Liver (tissue), 8 donors: ENCODE measurements at regions not wholly inside any gene's neighbourhood (a gene's known extent, or its start where the extent isn't known, plus 50 kb on each side); places are given as distances from the start of the nearest gene placed in this dataset.

Source experiments
- DNase-seq: peaks from one replicate; pipeline ENCODE4 v3.0.0-alpha.2; 2017; ENCODE audit warnings: low spot score
- H3K27ac ChIP-seq, 2 donors: one replicate each; pipeline ENCODE4 v1.7.0; 2013; ENCODE audit warnings: inconsistent platforms in 2 of 2, low read length in 2 of 2, control low read depth in 1 of 2, low read depth in 1 of 2, mild to moderate bottlenecking in 1 of 2
- H3K27me3 ChIP-seq, 4 donors: one replicate each; pipeline versions ENCODE4 v1.6.1 to v1.7.0; 2013; ENCODE audit warnings: low read length in 3 of 4, inconsistent platforms in 1 of 4, mild to moderate bottlenecking in 1 of 4, moderate library complexity in 1 of 4; ENCODE audit not compliant: control insufficient read depth in 4 of 4, insufficient read depth in 4 of 4
- H3K36me3 ChIP-seq, 4 donors: one replicate each; pipeline versions ENCODE4 v1.6.1 to v1.7.0; 2013; ENCODE audit warnings: low read length in 3 of 4, mild to moderate bottlenecking in 3 of 4, low read depth in 1 of 4, moderate library complexity in 1 of 4; ENCODE audit not compliant: control insufficient read depth in 4 of 4, insufficient read depth in 3 of 4
- H3K4me1 ChIP-seq, 4 donors: one replicate each; pipeline versions ENCODE4 v1.6.1 to v1.7.0; 2013; ENCODE audit warnings: low read length in 3 of 4, mild to moderate bottlenecking in 3 of 4, moderate library complexity in 1 of 4; ENCODE audit not compliant: control insufficient read depth in 4 of 4, insufficient read depth in 4 of 4
- H3K4me3 ChIP-seq, 3 donors: one replicate each; pipeline versions ENCODE4 v1.6.1 to v1.7.0; 2013; ENCODE audit warnings: low read length in 3 of 3, control low read depth in 1 of 3, low read depth in 1 of 3, mild to moderate bottlenecking in 1 of 3
- H3K9ac ChIP-seq, 2 donors: one replicate each; pipeline ENCODE4 v1.7.0; 2013; ENCODE audit warnings: low read length in 2 of 2, mild to moderate bottlenecking in 2 of 2, moderate library complexity in 2 of 2, control low read depth in 1 of 2, low read depth in 1 of 2
- H3K9me3 ChIP-seq, 4 donors: one replicate each; pipeline versions ENCODE4 v1.6.1 to v1.7.0; 2013; ENCODE audit warnings: low read length in 3 of 4; ENCODE audit not compliant: control insufficient read depth in 4 of 4
- EGR1 ChIP-seq, 2 donors: IDR thresholded peaks; 2 replicates each; pipeline ENCODE4 v1.6.1; 2016 to 2018; ENCODE audit warnings: antibody characterized with exemption in 2 of 2, low read depth in 2 of 2
- FOXA1 ChIP-seq: IDR thresholded peaks from 2 replicates; pipeline ENCODE4 v1.6.1; 2016; ENCODE audit warnings: antibody characterized with exemption
- FOXA2 ChIP-seq: IDR thresholded peaks from 2 replicates; pipeline ENCODE4 v1.6.1; 2016; ENCODE audit warnings: antibody characterized with exemption
- GABPA ChIP-seq, 2 donors: IDR thresholded peaks in 1 of 2; conservative IDR thresholded peaks in 1 of 2; 2 replicates each; pipeline ENCODE4 v1.6.1; 2016; ENCODE audit warnings: antibody characterized with exemption in 2 of 2, mild to moderate bottlenecking in 1 of 2, moderate library complexity in 1 of 2
- HNF4A ChIP-seq, 2 donors: conservative IDR thresholded peaks; 2 replicates each; pipeline ENCODE4 v1.6.1; 2016; ENCODE audit warnings: antibody characterized with exemption in 2 of 2, mild to moderate bottlenecking in 2 of 2
- HNF4G ChIP-seq: IDR thresholded peaks from 2 replicates; pipeline ENCODE4 v1.6.1; 2016; ENCODE audit warnings: antibody characterized with exemption
- JUND ChIP-seq, 2 donors: IDR thresholded peaks; 2 replicates each; pipeline ENCODE4 v1.6.1; 2016; ENCODE audit warnings: antibody characterized with exemption in 2 of 2
- RAD21 ChIP-seq, 2 donors: IDR thresholded peaks; 2 replicates each; pipeline ENCODE4 v1.6.1; 2016; ENCODE audit warnings: antibody characterized with exemption in 2 of 2, mild to moderate bottlenecking in 2 of 2
- RXRA ChIP-seq, 2 donors: IDR thresholded peaks; 2 replicates each; pipeline ENCODE4 v1.6.1; 2017 to 2018; ENCODE audit warnings: antibody characterized with exemption in 2 of 2, mild to moderate bottlenecking in 1 of 2
- SP1 ChIP-seq: IDR thresholded peaks from 2 replicates; pipeline ENCODE4 v1.6.1; 2018; ENCODE audit warnings: antibody characterized with exemption, mild to moderate bottlenecking
- TAF1 ChIP-seq: conservative IDR thresholded peaks from 2 replicates; pipeline ENCODE4 v1.6.1; 2016; ENCODE audit warnings: antibody characterized with exemption, mild to moderate bottlenecking
- YY1 ChIP-seq: IDR thresholded peaks from 2 replicates; pipeline ENCODE4 v1.6.1; 2016; ENCODE audit warnings: antibody characterized with exemption, mild to moderate bottlenecking
- ZBTB33 ChIP-seq: IDR thresholded peaks from 2 replicates; pipeline ENCODE4 v1.6.1; 2016; ENCODE audit warnings: antibody characterized with exemption
- WGBS: extraction: QIAGEN DNeasy Blood & Tissue Kit; methylation state at CpG from one replicate; pipeline ENCODE4 v1.1.7; 2013; 5-methylcytosine and 5-hydroxymethylcytosine counted together
- TF ChIP-seq, protein P1 (sequence below): IDR thresholded peaks from 2 replicates; pipeline ENCODE4 v1.6.1; 2016; ENCODE audit warnings: antibody characterized with exemption, mild to moderate bottlenecking
- TF ChIP-seq, protein P2 (sequence below): IDR thresholded peaks from 2 replicates; pipeline ENCODE4 v1.6.1; 2016; ENCODE audit warnings: antibody characterized with exemption
- TF ChIP-seq, protein P3 (sequence below): fragments of 150-350 bp; IDR thresholded peaks from 2 replicates; pipeline ENCODE4 v1.5.1; 2017; ENCODE audit warnings: improper control_type of control experiment, low read depth, low read length; ENCODE audit not compliant: missing input control
- donor health status: healthy.
- donor health status: healthy.
- donor health status: healthy.
- donor health status: healthy.
- donor health status: healthy.

DNA sequence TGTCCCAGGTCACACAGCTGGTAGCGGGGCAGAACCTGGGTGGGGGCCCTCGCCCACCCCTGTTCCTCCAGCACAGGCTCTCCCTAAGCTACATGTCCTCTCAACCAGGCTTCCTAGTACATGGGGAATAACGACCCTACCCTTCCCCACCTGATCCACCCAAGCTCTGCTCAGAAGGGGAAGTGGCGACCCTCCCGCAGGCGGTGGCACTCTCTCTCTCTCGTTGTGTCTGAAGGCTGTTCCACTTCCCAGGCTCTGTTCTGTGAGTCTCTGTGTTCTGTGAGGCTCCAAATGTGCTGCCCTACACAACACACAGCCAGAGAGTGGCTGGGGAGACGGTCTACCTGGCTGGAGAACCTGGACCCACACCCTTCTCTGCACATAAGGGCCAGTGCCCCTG, 135.8 kb downstream of the COPS8 start (continued):
- TF ChIP-seq, protein P1, sequence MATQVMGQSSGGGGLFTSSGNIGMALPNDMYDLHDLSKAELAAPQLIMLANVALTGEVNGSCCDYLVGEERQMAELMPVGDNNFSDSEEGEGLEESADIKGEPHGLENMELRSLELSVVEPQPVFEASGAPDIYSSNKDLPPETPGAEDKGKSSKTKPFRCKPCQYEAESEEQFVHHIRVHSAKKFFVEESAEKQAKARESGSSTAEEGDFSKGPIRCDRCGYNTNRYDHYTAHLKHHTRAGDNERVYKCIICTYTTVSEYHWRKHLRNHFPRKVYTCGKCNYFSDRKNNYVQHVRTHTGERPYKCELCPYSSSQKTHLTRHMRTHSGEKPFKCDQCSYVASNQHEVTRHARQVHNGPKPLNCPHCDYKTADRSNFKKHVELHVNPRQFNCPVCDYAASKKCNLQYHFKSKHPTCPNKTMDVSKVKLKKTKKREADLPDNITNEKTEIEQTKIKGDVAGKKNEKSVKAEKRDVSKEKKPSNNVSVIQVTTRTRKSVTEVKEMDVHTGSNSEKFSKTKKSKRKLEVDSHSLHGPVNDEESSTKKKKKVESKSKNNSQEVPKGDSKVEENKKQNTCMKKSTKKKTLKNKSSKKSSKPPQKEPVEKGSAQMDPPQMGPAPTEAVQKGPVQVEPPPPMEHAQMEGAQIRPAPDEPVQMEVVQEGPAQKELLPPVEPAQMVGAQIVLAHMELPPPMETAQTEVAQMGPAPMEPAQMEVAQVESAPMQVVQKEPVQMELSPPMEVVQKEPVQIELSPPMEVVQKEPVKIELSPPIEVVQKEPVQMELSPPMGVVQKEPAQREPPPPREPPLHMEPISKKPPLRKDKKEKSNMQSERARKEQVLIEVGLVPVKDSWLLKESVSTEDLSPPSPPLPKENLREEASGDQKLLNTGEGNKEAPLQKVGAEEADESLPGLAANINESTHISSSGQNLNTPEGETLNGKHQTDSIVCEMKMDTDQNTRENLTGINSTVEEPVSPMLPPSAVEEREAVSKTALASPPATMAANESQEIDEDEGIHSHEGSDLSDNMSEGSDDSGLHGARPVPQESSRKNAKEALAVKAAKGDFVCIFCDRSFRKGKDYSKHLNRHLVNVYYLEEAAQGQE: no peak
- TF ChIP-seq YY1: no peak
- TF ChIP-seq JUND (IDR thresholded peaks at IDR 0.05): no peak
- TF ChIP-seq SP1: no peak

DNA sequence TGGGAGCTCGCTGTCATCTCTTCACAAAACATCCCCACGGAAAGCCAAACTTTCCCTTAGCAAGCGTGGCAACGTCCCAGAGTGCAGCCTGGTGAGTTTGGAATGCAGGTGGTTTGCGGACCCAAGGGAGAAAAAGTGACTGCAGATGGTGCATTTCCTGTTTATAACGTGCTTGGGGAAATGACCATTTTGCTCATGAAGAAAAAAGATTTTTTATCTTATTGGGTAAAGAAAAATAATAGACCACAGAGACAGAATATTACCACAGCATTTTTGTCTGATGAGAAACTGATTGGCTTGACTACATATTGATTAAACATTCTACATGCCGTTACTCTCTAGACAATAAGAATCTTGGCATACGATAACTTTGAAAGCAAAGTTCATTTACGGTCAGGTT, 136.5 kb downstream of the COPS8 start:
- Histone ChIP-seq H3K27me3 (no peaks in the 10 kb centered on the region), H3K9me3 (no peaks in the 10 kb centered on the region), H3K4me3 (no peak overlapping the region), H3K4me1 (no peaks in the 10 kb centered on the region), H3K36me3 (no peaks in the 10 kb centered on the region), H3K27ac (no peak overlapping the region), H3K9ac (no peak overlapping the region)
- TF ChIP-seq HNF4A (conservative IDR thresholded peaks at IDR 0.05) (no peak), FOXA2 (no peak), SP1 (no peak), RAD21 (IDR thresholded peaks at IDR 0.05) (no peak), EGR1 (IDR thresholded peaks at IDR 0.05; ENCODE audit: low read depth in 2 of 2) (no peak), GABPA (IDR thresholded peaks at IDR 0.05 in 1 of 2, conservative IDR thresholded peaks at IDR 0.05 in 1 of 2) (no peak), TAF1 (no peak), FOXA1 (no peak), HNF4G (no peak), ZBTB33 (no peak), JUND (IDR thresholded peaks at IDR 0.05) (no peak)
- TF ChIP-seq, protein P2, sequence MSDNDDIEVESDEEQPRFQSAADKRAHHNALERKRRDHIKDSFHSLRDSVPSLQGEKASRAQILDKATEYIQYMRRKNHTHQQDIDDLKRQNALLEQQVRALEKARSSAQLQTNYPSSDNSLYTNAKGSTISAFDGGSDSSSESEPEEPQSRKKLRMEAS: no peak
- 53% methylated on average over 9 of the region's 9 CpGs for WGBS
- DNase-seq: no peak

DNA sequence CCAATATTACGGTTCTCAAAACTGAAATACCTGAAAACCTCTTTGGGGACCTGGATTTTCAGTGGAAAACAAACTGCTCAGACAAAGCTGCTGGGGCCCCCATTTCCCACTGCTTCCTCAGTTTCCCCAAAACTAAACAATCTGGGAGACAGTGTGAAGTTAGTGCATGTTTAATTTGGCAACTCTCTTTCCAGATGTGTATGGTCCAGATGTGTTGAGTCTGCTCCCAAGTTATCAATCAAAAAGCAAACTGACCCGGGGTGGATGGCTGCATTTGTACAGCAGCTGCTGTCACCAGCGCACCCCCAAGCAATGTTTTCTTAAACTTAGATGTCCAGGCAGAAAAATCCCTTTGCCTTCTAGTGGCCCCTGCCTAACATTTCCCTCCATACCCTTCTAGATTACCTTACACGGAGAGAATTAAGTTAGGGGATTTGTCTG, 136.9 kb downstream of the COPS8 start:
- no peak for DNase-seq
- 68% methylated on average over 4 of the region's 4 CpGs for WGBS
- Histone ChIP-seq H3K9ac (no peak overlapping the region), H3K27me3 (no peaks in the 10 kb centered on the region), H3K4me3 (no peak overlapping the region), H3K36me3 (no peaks in the 10 kb centered on the region), H3K27ac (no peak overlapping the region), H3K4me1 (no peaks in the 10 kb centered on the region), H3K9me3 (no peaks in the 10 kb centered on the region)
- TF ChIP-seq, protein P3, sequence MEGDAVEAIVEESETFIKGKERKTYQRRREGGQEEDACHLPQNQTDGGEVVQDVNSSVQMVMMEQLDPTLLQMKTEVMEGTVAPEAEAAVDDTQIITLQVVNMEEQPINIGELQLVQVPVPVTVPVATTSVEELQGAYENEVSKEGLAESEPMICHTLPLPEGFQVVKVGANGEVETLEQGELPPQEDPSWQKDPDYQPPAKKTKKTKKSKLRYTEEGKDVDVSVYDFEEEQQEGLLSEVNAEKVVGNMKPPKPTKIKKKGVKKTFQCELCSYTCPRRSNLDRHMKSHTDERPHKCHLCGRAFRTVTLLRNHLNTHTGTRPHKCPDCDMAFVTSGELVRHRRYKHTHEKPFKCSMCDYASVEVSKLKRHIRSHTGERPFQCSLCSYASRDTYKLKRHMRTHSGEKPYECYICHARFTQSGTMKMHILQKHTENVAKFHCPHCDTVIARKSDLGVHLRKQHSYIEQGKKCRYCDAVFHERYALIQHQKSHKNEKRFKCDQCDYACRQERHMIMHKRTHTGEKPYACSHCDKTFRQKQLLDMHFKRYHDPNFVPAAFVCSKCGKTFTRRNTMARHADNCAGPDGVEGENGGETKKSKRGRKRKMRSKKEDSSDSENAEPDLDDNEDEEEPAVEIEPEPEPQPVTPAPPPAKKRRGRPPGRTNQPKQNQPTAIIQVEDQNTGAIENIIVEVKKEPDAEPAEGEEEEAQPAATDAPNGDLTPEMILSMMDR: no peak
- TF ChIP-seq RXRA (IDR thresholded peaks at IDR 0.05) (no peak), HNF4G (no peak), RAD21 (IDR thresholded peaks at IDR 0.05) (no peak), SP1 (no peak), TAF1 (no peak), JUND (IDR thresholded peaks at IDR 0.05) (no peak), GABPA (IDR thresholded peaks at IDR 0.05 in 1 of 2, conservative IDR thresholded peaks at IDR 0.05 in 1 of 2) (no peak)
- TF ChIP-seq, protein P1: no peak
